Renal pelvis (tissue), 1 donor: ENCODE measurements at regions not wholly inside any gene's neighbourhood (a gene's known extent, or its start where the extent isn't known, plus 50 kb on each side); places are given as distances from the start of the nearest gene placed in this dataset.
"Not testable (repeated sequence)": the region's sequence is repeated elsewhere in the genome, so short reads cannot be mapped to it uniquely, and the experiment has no call there.

Experiments used
- DNase-seq: peaks from one replicate; pipeline ENCODE4 v3.0.0-alpha.2; 2013

- no peak for DNase-seq
Observed at GRCh38 chr2:226475650-226476049, 324.0 kb downstream of the IRS1 start.

DNA sequence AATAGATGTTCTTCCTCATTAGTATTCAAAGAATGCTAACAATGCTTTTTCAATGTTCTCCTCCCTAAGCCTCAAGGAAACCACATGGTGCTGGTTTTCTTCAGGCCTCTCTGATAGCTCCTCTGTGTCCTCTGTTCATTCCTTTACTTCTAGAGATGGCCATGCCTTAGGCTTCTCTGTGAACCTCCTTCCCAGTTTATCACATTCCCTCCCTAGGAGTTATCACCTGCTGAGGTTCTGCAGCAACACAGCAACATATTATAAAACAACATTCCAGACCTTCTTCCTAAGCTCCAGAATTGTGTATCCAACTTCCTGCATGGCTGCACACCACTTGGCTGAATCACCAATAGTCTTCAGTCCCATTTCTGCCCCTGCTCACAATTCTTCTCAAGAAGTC is 325.5 kb downstream of the IRS1 start:
- no peak for DNase-seq

DNA sequence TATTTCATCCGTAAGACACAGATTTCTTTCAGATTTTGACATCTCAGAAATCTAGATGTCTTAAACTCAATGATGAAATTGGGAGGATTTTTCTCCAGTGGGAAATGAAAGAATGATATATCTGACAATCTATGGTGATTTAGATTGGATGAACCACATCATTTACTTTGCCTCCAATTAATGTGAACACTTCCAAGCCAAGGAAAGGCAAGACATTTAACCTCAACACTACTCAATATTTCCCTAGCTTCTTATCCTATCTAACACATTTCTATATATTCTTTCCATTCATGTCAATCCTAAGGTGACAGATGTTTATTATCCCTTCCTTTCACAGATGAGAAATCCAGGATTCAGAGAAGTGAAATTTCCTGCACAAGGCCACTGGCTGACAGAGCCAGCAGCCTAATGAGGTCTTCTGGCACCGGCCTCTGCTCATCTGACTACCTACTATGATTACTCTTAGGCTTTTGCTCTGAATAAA is 327.6 kb downstream of the IRS1 start:
- no peak for DNase-seq

DNA sequence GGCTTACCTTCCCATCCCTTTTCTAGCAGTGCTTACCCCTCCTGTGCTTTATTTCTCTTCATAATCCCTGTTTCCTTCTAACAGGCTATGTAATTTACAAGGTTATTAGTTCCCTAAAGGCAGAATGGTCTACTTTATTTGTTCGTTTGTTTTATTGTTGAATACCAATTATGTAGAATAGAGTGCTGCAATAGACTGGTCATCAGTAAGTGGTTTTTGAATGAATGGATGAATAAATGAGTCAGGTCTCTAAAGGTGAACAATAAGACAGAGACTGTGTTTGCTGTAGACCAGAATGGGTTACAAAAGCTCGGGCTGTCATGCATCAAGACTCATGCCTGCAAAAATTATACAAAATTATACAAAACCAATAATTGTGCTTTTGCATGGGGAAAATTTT is 332.0 kb downstream of the IRS1 start:
- no peak for DNase-seq

- no peak for DNase-seq
Observed at GRCh38 chr2:226467221-226467620, 332.4 kb downstream of the IRS1 start.

- no peak for DNase-seq
Observed at GRCh38 chr2:226466589-226466988, 333.0 kb downstream of the IRS1 start.

GRCh38 chr2:226466124-226466523 is 333.5 kb downstream of the IRS1 start:
- no peak for DNase-seq

- no peak for DNase-seq
Observed at GRCh38 chr2:226464380-226464779, 335.2 kb downstream of the IRS1 start.

DNA sequence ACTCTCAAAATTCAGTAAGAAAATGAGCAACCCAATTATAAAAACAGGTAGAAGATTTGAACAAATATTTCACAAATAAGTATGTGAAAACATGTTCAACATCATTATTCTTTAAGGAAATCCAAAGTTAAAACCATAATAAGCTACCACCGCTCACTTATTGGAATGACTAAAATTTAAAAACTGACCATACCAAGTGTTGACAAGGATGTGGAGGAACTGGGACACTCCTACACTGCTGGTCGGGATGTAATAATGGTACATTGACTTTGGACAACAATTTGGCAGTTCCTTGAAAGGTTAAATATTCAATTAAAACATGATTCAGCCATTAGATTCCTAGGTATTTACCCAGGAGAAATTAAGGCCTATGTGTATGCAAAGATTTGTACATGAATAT is 336.5 kb downstream of the IRS1 start:
- DNase-seq: no peak

- DNase-seq: no peak
Observed at GRCh38 chr2:226461981-226462380, 337.6 kb downstream of the IRS1 start.

DNA sequence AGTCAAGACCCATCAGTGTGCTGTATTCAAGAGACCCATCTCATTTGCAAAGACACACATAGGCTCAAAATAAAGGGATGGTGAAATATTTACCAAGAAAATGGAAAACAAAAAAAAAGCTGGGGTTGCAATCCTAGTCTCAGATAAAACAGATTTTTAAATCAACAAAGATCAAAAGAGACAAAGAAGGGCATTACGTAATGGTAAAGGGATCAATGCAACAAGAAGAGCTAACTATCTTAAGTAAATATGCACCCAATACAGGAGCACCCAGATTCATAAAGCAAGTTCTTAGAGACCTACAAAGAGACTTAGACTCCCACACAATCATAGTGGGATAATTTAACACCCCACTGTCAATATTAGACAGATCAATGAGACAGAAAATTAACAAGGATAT is 343.5 kb downstream of the IRS1 start:
- not testable (repeated sequence) for DNase-seq

DNA sequence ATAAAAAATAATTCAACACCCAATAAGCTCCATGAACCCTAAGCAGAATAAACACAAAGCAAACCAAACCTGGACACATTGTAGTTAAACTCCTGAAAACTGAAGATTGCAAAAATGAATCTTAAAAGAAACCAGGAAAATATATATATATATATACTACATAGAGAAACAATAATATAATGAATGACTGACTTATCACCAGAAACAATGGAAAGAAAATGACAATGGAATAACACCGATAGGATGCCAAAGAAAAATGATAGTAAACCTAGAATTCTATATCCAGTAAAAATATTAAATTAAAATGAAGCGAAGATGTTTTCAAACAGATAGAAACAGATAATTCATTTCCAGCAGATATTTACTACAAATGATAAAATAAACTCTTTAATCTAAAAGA is 346.9 kb downstream of the IRS1 start:
- no peak for DNase-seq

- no peak for DNase-seq
Observed at GRCh38 chr2:226451486-226451885, 348.1 kb downstream of the IRS1 start.

DNA sequence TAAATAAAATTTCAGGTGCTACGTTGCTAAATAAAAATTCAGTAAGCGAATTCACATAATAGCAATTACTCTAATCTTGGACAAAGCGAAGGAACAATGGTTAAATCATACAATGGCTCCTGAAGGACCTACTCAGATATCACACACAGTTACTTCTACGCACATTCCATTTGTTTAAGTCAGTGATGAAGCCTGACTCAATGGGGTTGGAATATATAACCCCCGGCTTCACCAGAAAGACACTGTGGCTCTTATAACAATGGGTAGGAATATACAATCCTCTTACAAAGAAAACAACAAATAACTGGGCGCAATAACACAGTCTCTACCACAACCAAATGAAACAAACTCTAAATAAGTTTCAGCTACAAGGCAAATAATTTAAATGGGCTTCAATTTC is 349.5 kb downstream of the IRS1 start:
- DNase-seq: no peak

GRCh38 chr2:226447338-226448300 is 352.0 kb downstream of the IRS1 start:
- no peak for DNase-seq

- no peak for DNase-seq
Observed at GRCh38 chr2:226446406-226447001, 353.1 kb downstream of the IRS1 start.

DNA sequence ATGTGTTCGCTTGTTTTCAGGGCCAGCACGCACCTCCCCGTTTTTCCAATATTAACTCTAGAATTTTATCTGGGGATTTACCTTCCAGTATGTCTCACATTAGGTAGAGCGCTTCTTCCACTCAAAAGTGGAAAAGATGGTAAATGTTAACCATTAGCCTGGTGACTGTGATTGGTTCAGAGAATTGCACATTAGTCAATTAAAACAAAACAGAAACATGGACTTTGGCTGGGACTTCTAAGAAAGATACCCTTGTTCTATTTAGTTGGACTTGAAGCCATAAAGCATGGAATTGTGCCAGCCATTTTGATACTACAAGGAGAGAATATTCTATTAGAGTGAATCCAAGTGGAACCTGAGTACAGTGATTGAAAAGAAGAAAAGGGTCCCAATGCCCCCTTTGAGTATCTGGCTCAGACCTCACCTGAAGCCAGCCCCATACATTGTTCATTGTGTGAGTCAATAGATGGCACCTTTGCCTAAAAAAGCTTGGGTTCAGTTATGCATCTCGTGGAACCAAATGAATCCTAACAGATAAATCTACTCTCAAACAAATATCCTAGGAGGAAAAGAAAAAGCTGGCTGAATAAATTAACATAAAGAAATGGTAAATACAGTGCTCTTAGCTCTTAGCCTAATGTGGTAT is 354.3 kb downstream of the IRS1 start:
- DNase-seq: no peak

GRCh38 chr2:226443112-226443511 is 356.5 kb downstream of the IRS1 start:
- DNase-seq: no peak

DNA sequence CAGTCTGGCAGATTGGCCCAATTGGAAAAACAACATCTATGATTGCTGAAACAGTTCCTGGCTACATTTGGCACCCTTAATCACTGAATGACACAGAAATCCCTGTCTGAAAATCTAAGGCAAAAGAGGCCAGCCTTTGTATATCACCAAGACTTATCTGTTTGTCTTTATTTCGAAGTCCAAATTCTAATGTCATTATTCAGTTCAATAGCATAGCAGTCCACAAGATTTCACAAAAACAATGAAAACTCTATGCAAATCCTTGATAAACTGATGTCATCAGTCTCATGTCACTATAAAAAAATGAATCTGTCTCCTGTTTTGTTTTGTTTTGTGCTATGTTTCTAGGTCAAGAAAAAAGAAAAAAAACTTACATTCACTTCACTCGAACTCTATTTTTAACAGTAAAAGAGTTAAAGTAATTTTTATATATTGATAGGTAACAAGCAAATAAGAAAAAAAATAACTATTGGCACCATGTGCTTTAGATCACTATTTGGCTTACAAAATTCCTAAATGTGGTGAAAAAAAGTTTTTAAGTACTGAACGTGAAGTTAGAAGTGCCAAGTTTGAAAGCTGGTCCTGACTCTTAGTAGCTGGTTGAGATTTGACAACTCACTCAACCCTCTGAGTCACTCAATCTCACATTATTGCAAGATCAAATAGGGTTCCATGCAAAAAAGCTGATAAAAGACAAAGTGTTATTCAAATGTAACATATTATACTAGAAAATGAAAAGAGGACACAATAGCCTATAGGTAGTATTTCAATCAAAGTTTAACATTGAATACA is 359.3 kb downstream of the IRS1 start:
- no peak for DNase-seq

DNA sequence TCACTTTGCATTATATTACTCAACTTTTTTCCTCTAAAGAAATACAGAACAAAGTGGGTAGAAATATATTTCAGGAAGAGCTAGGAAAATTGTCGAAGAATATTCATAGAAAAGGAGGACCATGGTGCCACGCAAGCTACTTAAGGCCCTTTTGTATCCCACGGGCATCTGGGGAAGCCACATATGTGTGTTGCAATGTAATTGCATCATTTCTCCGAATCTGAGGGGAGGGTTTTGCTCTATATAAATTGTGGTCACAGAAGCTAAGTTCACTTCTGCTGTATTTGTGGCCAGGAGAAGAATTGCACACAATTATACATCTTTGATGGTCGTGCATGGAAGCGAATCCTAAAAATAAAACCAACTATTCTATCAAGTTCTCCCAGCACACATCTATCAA is 360.3 kb downstream of the IRS1 start:
- DNase-seq: no peak

GRCh38 chr2:226435146-226435545 is 364.5 kb downstream of the IRS1 start:
- no peak for DNase-seq

DNA sequence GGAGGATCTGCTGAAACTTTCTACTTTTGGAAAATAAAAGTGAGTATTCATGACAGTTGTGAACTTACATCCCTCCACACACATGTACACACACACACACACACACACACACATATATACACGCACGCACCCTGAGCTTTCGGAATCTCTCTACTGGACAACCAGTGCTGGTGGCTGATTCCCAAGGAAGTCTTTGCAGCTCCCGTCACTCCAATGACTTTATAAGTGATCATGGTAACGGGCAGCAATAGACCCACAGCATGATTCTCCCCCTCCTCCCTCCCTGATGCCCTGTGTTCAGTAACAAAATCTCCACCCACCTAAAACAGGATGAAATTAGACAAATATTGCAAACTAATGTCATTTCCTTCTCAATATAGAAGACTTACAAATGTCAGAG is 364.9 kb downstream of the IRS1 start:
- DNase-seq: no peak
